ENCODE measurements at regions not wholly inside any gene's neighbourhood (a gene's known extent, or its start where the extent isn't known, plus 50 kb on each side); places are given as distances from the start of the nearest gene placed in this dataset.

DNA sequence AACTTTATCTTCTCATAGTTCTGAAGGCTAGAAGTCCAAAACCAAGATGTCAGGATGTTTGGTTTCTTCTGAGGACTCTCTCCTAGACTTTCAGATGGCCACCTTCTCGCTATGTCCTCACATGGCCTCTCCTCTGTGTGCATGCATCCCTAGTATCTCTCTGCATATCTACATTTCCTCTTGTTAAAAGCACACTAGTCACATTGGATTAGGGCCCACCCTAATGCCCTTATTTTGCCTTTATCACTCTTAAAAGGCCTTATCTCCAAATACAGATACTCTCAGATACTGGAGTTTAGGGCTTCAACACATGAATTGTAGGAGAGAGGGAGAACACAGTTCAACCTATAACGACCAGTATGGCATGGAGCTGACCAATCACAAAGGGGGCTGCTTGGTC is 151.7 kb downstream of the PRELID2 start:
- TF ChIP-seq POLR2AphosphoS5 (IDR thresholded peaks at IDR 0.05; ENCODE audit: low read depth) (no peak), GABPA (IDR thresholded peaks at IDR 0.05; ENCODE audit: low read depth) (no peak)
- TF ChIP-seq, protein P1, sequence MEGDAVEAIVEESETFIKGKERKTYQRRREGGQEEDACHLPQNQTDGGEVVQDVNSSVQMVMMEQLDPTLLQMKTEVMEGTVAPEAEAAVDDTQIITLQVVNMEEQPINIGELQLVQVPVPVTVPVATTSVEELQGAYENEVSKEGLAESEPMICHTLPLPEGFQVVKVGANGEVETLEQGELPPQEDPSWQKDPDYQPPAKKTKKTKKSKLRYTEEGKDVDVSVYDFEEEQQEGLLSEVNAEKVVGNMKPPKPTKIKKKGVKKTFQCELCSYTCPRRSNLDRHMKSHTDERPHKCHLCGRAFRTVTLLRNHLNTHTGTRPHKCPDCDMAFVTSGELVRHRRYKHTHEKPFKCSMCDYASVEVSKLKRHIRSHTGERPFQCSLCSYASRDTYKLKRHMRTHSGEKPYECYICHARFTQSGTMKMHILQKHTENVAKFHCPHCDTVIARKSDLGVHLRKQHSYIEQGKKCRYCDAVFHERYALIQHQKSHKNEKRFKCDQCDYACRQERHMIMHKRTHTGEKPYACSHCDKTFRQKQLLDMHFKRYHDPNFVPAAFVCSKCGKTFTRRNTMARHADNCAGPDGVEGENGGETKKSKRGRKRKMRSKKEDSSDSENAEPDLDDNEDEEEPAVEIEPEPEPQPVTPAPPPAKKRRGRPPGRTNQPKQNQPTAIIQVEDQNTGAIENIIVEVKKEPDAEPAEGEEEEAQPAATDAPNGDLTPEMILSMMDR (IDR thresholded peaks at IDR 0.05; ENCODE audit: insufficient read depth, low read length) = no peak
- TF ChIP-seq, protein P2, sequence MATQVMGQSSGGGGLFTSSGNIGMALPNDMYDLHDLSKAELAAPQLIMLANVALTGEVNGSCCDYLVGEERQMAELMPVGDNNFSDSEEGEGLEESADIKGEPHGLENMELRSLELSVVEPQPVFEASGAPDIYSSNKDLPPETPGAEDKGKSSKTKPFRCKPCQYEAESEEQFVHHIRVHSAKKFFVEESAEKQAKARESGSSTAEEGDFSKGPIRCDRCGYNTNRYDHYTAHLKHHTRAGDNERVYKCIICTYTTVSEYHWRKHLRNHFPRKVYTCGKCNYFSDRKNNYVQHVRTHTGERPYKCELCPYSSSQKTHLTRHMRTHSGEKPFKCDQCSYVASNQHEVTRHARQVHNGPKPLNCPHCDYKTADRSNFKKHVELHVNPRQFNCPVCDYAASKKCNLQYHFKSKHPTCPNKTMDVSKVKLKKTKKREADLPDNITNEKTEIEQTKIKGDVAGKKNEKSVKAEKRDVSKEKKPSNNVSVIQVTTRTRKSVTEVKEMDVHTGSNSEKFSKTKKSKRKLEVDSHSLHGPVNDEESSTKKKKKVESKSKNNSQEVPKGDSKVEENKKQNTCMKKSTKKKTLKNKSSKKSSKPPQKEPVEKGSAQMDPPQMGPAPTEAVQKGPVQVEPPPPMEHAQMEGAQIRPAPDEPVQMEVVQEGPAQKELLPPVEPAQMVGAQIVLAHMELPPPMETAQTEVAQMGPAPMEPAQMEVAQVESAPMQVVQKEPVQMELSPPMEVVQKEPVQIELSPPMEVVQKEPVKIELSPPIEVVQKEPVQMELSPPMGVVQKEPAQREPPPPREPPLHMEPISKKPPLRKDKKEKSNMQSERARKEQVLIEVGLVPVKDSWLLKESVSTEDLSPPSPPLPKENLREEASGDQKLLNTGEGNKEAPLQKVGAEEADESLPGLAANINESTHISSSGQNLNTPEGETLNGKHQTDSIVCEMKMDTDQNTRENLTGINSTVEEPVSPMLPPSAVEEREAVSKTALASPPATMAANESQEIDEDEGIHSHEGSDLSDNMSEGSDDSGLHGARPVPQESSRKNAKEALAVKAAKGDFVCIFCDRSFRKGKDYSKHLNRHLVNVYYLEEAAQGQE (IDR thresholded peaks at IDR 0.05; ENCODE audit: insufficient replicate concordance, low read depth) = no peak
